ENCODE measurements at regions not wholly inside any gene's neighbourhood (a gene's known extent, or its start where the extent isn't known, plus 50 kb on each side); places are given as distances from the start of the nearest gene placed in this dataset.

GRCh38 chr2:215793747-215794595, 219.4 kb downstream of the MREG start (continued):
- TF ChIP-seq CTCF (IDR thresholded peaks at IDR 0.05 in 2 of 3, conservative IDR thresholded peaks at IDR 0.05 in 1 of 3; ENCODE audit: insufficient read depth in 2 of 3, low read depth in 1 of 3, low read length in 3 of 3) (no peak), ZNF431 (CRISPR knock-in tag; IDR thresholded peaks at IDR 0.05) (no peak), BDP1 (IDR thresholded peaks at IDR 0.05; ENCODE audit: insufficient read depth, insufficient read length) (no peak), POLR2H (tag; IDR thresholded peaks at IDR 0.05; ENCODE audit: low read depth) (no peak), MYBL2 (IDR thresholded peaks at IDR 0.05; ENCODE audit: low read depth) (no peak), MYBL2 (CRISPR knock-in tag; IDR thresholded peaks at IDR 0.05; ENCODE audit: borderline replicate concordance) (no peak), NCOR1 (IDR thresholded peaks at IDR 0.05) (peak; percentile 59), BRF2 (IDR thresholded peaks at IDR 0.05; ENCODE audit: borderline replicate concordance, insufficient read depth, insufficient read length) (no peak), NCOA4 (IDR thresholded peaks at IDR 0.05; ENCODE audit: partially characterized antibody) (no peak), ETS2 (tag; IDR thresholded peaks at IDR 0.05; ENCODE audit: borderline replicate concordance, poor library complexity, severe bottlenecking) (no peak), KLF13 (tag; IDR thresholded peaks at IDR 0.05; ENCODE audit: borderline replicate concordance, low read depth) (no peak), ZFX (CRISPR knock-in tag; IDR thresholded peaks at IDR 0.05) (peak; percentile 56), ZNF354B (CRISPR knock-in tag; IDR thresholded peaks at IDR 0.05) (no peak), NRF1 (conservative IDR thresholded peaks at IDR 0.05 in 1 of 2, IDR thresholded peaks at IDR 0.05 in 1 of 2) (0 out of 4 replicates have a peak, but pooled peaks of 1 of the 2 experiments have one; percentile 17), ZNF512 (tag; IDR thresholded peaks at IDR 0.05) (no peak), NR1H2 (CRISPR knock-in tag; IDR thresholded peaks at IDR 0.05) (no peak)
- TF ChIP-seq, protein P1, sequence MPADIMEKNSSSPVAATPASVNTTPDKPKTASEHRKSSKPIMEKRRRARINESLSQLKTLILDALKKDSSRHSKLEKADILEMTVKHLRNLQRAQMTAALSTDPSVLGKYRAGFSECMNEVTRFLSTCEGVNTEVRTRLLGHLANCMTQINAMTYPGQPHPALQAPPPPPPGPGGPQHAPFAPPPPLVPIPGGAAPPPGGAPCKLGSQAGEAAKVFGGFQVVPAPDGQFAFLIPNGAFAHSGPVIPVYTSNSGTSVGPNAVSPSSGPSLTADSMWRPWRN (IDR thresholded peaks at IDR 0.05; ENCODE audit: low read depth) = no peak
- TF ChIP-seq, protein P2, sequence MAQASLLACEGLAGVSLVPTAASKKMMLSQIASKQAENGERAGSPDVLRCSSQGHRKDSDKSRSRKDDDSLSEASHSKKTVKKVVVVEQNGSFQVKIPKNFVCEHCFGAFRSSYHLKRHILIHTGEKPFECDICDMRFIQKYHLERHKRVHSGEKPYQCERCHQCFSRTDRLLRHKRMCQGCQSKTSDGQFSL (CRISPR knock-in tag; IDR thresholded peaks at IDR 0.05) = no peak
- TF ChIP-seq, protein P2 (tag; IDR thresholded peaks at IDR 0.05) = no peak
- TF ChIP-seq, protein P3, sequence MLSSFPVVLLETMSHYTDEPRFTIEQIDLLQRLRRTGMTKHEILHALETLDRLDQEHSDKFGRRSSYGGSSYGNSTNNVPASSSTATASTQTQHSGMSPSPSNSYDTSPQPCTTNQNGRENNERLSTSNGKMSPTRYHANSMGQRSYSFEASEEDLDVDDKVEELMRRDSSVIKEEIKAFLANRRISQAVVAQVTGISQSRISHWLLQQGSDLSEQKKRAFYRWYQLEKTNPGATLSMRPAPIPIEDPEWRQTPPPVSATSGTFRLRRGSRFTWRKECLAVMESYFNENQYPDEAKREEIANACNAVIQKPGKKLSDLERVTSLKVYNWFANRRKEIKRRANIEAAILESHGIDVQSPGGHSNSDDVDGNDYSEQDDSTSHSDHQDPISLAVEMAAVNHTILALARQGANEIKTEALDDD (IDR thresholded peaks at IDR 0.05) = peak; percentile 99
